ENCODE measurements at regions not wholly inside any gene's neighbourhood (a gene's known extent, or its start where the extent isn't known, plus 50 kb on each side); places are given as distances from the start of the nearest gene placed in this dataset.

DNA sequence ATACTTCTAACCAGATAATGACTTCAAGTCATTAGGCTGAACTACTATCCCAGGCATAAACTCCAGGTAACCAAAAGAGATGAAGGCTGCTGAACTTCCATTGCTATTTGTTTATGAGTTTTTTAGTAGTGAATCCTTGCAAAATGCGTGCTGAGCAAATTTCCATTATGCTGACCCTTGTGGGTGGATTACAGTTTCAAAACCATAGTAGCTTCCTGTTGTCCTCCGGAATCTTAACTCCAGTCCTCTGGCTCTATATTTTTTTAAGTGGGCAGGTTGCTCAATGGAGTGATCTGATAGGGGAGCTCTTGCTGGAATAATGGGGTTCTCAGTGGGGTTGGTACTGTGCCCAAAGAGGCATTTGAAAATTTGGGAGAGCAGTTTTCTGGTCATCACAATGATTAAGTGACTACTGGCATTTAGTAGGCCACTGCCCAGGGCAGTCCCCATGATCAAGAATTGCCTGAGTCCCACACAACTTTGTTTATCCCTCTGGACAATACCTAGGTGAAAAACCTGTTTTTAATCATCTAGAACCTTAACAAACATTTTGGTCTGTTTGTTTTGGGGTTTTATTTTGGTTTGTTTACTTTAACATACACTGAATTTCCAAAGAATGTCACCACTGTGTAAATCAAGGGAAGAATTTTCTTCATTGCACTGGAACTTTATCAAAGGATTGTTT lies 302.3 kb upstream of the GATB start:
- TF ChIP-seq TAF1 (IDR thresholded peaks at IDR 0.05; ENCODE audit: low read depth) (no peak), YY1 (IDR thresholded peaks at IDR 0.05; ENCODE audit: low read depth) (no peak), ZBTB7A (IDR thresholded peaks at IDR 0.05; ENCODE audit: low read depth) (no peak), MAX (IDR thresholded peaks at IDR 0.05) (no peak), NFIC (IDR thresholded peaks at IDR 0.05) (no peak), RAD21 (IDR thresholded peaks at IDR 0.05; ENCODE audit: low read depth) (no peak)

- TF ChIP-seq EP300 (IDR thresholded peaks at IDR 0.05; ENCODE audit: borderline replicate concordance) (no peak), TEAD4 (IDR thresholded peaks at IDR 0.05) (no peak), RAD21 (IDR thresholded peaks at IDR 0.05; ENCODE audit: low read depth) (no peak), YY1 (IDR thresholded peaks at IDR 0.05; ENCODE audit: low read depth) (no peak), CREB1 (IDR thresholded peaks at IDR 0.05; ENCODE audit: low read depth) (no peak), ZBTB7A (IDR thresholded peaks at IDR 0.05; ENCODE audit: low read depth) (no peak), CEBPB (IDR thresholded peaks at IDR 0.05) (no peak), REST (IDR thresholded peaks at IDR 0.05; ENCODE audit: low read depth) (no peak), TCF12 (IDR thresholded peaks at IDR 0.05; ENCODE audit: low read depth) (no peak), EGR1 (IDR thresholded peaks at IDR 0.05) (no peak), NFIC (IDR thresholded peaks at IDR 0.05) (no peak)
- TF ChIP-seq, protein P1, sequence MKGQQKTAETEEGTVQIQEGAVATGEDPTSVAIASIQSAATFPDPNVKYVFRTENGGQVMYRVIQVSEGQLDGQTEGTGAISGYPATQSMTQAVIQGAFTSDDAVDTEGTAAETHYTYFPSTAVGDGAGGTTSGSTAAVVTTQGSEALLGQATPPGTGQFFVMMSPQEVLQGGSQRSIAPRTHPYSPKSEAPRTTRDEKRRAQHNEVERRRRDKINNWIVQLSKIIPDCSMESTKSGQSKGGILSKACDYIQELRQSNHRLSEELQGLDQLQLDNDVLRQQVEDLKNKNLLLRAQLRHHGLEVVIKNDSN (IDR thresholded peaks at IDR 0.05): no peak
Observed at GRCh38 chr4:152054731-152055130, 293.9 kb upstream of the GATB start.

DNA sequence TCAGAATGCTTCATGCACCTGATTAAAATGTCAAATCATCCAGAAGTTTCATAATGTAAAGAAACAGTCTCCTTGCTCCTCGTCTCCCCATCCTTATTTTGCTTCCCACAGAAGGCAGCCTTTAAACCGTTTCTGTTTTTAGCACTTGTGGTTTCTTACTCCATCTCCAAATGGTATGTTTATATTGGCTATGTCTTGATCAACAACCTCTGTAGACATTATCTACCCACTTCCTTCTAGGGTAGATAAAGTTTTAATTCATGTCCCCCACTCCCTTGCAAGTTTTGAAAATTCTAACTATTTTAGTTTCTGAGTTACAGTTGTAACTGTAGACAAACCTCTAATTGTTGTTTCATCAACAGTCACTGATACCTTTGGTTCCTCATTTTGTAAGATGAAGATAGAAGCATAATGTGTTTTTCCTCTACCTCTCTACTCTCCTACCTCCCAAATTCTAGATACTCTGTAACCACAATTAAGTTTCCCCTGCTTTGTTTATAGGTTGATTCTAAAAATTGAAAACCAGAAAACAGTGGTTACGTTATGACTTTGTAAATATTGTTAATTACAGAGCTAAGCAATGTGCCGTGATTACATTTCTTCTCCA lies 291.7 kb upstream of the GATB start:
- TF ChIP-seq REST (IDR thresholded peaks at IDR 0.05; ENCODE audit: low read depth): no peak
- TF ChIP-seq MAX (IDR thresholded peaks at IDR 0.05): no peak
- no peak for TF ChIP-seq CEBPB (IDR thresholded peaks at IDR 0.05)
- no peak for TF ChIP-seq RAD21 (IDR thresholded peaks at IDR 0.05; ENCODE audit: low read depth)
- no peak for TF ChIP-seq TAF1 (IDR thresholded peaks at IDR 0.05; ENCODE audit: low read depth)
- TF ChIP-seq EGR1 (IDR thresholded peaks at IDR 0.05): no peak
- TF ChIP-seq, protein P1 (IDR thresholded peaks at IDR 0.05): no peak
- TF ChIP-seq NFIC (IDR thresholded peaks at IDR 0.05): no peak
- no peak for TF ChIP-seq TEAD4 (IDR thresholded peaks at IDR 0.05)
- TF ChIP-seq TCF12 (IDR thresholded peaks at IDR 0.05; ENCODE audit: low read depth): no peak
- TF ChIP-seq FOXM1 (IDR thresholded peaks at IDR 0.05; ENCODE audit: borderline replicate concordance, low read depth): no peak
- no peak for TF ChIP-seq YY1 (IDR thresholded peaks at IDR 0.05; ENCODE audit: low read depth)
- no peak for TF ChIP-seq CREB1 (IDR thresholded peaks at IDR 0.05; ENCODE audit: low read depth)
- TF ChIP-seq EP300 (IDR thresholded peaks at IDR 0.05; ENCODE audit: borderline replicate concordance): no peak
- no peak for TF ChIP-seq ZBTB7A (IDR thresholded peaks at IDR 0.05; ENCODE audit: low read depth)

- no peak for TF ChIP-seq FOXM1 (IDR thresholded peaks at IDR 0.05; ENCODE audit: borderline replicate concordance, low read depth)
Observed at GRCh38 chr4:152050106-152050505, 289.3 kb upstream of the GATB start.

GRCh38 chr4:152047451-152047850 lies 286.6 kb upstream of the GATB start:
- TF ChIP-seq YY1 (IDR thresholded peaks at IDR 0.05; ENCODE audit: low read depth) (no peak), ZBTB7A (IDR thresholded peaks at IDR 0.05; ENCODE audit: low read depth) (no peak), REST (IDR thresholded peaks at IDR 0.05; ENCODE audit: low read depth) (no peak)
